Fibroblast of the conjunctiva (primary cell): ENCODE measurements at regions not wholly inside any gene's neighbourhood (a gene's known extent, or its start where the extent isn't known, plus 50 kb on each side); places are given as distances from the start of the nearest gene placed in this dataset.

Experiments
- DNase-seq: peaks from one replicate; pipeline ENCODE4 v3.0.0-alpha.2; 2010; ENCODE audit warnings: low read depth

DNA sequence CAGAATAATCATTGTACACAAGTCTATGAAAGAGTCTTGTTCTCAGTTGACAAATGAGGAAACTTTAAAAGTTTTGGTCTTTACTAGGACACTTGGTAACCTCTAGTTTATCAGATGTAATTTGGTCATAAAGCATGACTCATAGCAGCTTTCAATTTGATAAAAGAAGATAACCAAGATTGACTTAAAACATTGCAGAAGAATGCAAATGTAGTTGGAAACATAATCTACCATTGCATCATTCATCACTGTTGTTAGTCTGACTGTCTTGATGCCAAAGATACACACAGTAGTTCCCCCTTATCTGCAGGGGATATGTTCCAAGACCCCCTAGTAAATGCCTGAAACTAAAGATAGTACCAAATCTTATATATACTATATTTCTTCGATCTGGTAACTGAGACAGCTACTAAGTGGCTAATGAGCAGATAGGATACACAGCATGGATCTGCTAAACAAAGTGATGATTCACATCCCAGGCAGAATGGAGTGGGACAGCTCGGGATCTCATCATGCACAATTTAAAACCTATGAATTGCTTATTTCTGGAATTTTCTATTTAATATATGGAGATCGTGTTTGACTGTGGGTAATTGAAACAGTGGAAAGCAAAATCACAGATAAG, 131.4 kb upstream of the CCDC68 start:
- DNase-seq, result no peak

DNA sequence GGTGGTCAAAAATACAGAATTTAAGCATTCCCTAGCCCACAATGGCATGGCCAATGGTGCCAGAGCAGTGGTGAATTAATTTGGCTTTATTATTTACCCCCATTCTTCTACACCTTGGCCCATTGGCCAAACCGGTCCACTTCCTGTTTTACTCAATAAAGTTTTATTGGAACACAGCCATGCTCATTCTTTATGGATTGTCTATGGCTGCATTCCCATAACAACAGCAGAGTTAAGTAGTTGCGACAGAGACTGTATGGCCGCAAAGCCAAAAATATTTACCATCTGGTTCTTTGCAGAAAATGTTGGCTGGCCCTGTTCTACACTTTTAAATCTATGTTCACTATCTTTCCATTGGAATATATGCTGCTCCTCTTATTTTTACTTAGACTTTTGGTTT, 130.3 kb upstream of the CCDC68 start:
- DNase-seq, result no peak

- no peak for DNase-seq
Observed at GRCh38 chr18:55088561-55088960, 129.3 kb upstream of the CCDC68 start.

GRCh38 chr18:55088000-55088401, 128.7 kb upstream of the CCDC68 start:
- no peak for DNase-seq

DNA sequence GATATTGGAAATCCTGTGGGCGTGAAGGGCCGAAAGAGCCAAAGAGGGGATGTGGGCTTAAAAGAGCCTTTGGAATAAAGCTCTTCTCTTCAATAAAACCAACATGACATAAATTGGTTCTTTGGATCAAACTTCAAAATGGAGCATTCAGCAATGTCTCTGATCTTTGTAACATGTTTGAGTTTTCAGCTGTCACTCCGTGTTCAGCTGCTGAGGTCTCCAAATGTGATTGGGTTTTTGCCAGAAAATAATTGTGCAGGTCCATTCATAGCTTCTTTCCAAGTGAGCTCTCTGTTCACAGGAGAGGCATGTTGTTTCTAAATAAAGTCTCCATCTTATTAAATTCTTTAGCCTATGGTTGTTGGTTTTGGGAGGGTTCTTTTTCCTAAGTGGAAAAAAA, 127.6 kb upstream of the CCDC68 start:
- no peak for DNase-seq

- no peak for DNase-seq
Observed at GRCh38 chr18:55085557-55086285, 126.5 kb upstream of the CCDC68 start.

GRCh38 chr18:55084550-55084949, 125.3 kb upstream of the CCDC68 start:
- DNase-seq, result no peak

DNA sequence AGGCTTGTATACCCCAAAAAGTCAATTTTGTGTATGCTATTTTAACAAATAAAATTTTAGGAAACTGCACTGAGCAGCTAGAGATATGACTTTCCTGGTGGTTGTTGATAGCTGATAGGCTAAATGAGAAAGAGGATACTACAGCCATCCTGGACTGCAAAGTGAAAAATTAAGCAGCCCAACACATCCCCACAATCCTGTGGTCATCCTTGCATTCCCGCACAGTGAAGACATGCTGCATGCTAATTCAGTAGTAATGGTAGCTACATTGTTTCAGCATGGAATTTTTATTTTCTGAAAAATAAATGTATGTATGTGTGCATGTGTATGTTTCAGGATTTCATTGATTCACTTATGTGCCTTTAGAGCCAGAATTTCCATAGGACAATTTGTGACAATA, 124.2 kb upstream of the CCDC68 start:
- DNase-seq, result no peak

- no peak for DNase-seq
Observed at GRCh38 chr18:55079481-55080355, 120.5 kb upstream of the CCDC68 start.

DNA sequence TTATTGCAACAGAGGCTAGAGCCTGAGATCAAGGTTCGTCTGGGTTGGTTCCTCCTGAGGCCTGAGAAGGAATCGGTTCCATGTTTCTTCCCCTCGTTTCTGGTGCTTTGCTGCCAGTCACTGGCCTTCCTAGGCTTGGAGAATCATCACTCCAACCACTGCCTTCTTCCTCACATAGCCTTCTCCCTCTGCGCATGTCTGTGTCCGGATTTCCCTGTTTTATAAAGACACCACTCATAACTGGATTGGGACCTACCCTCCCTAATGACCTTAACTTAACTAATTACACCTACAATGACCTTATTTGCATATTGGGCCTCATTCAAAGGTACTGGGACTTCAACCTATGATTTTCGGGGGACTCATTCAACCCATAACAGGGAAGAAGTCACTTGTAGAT, 119.8 kb upstream of the CCDC68 start:
- DNase-seq, result no peak

GRCh38 chr18:55078303-55078932, 119.2 kb upstream of the CCDC68 start:
- no peak for DNase-seq

- DNase-seq, result no peak
Observed at GRCh38 chr18:55076643-55077218, 117.5 kb upstream of the CCDC68 start.

DNA sequence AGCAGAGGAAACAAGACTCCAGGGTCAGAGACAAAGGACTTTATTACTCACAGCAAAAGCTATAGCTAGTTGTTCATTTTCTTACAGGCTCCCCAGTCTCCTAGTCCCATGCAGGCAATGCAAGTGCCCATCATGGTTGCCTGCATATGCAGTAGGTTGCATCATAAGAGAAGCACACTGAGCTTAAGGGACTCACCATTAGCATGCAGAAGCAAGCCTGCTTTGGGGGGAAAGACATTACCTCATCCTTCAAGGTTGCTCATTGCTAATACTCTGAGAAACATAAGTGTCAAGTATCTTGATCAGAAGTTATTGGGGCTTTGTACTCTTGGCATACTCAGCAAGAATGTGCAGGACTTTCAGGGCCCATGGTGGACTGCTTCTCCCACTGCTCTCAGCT, 114.6 kb upstream of the CCDC68 start:
- no peak for DNase-seq

GRCh38 chr18:55073116-55073515, 113.9 kb upstream of the CCDC68 start:
- no peak for DNase-seq

DNA sequence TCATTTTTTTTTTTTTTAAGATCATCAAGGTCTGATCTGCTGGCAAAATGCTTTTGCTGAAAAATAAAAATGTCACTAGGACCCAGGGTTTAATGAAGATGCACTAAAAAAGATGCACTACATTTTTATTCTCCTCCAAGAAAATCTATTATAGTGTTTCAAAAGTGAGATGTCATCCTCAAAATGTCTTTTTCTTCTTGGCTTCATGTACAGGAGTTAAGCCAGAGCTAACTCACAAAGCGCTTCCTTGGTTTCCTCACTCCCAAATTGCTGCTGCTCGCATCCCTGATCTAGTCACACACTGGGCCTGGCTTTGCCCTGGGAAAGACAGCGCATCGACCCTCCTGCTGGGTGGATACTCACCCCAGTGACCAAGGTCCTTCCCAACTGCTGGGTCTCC, 113.4 kb upstream of the CCDC68 start:
- DNase-seq, result no peak

GRCh38 chr18:55072181-55072580, 112.9 kb upstream of the CCDC68 start:
- DNase-seq, result no peak

DNA sequence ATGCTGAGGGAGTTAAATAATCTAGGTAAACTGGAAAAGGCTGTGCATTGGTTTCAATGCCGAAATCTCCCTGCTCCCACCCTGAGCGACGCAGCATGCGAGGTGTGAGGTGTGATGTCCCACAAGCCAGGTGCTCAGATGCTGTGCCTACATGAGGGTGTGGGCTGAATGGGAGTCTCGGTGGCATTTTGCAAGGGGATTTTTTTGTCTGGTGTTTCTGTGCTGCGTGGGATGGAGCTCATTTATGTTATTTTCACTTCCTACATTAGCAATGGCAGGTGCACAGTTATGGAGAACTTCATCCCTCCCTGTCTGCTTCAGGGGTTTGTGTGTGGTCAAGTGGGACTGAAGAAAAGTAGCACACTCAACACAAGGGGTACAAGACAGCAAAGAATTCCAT, 110.2 kb upstream of the CCDC68 start:
- DNase-seq, result no peak

- DNase-seq, result no peak
Observed at GRCh38 chr18:55064760-55065159, 105.5 kb upstream of the CCDC68 start.

DNA sequence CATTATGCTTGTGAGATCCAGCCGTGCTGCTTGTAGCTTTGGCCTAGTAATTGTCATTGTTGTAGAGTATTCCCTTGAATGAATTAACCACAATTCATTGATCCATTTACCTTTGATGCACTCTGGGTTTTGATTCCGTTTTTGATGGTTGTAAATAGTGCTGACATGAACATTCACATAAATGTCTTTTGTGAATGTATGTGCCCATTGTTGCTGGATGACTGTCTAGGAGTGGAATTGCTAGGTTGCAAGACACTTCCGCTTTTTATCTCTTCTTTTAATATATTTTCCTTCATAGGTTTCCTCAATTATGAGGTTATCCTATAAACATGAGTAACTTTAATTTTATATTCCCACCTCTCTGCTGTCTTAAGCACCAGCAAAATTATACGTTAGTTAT, 104.8 kb upstream of the CCDC68 start:
- DNase-seq, result no peak

GRCh38 chr18:55054021-55054990, 95.0 kb upstream of the CCDC68 start:
- DNase-seq, result no peak

GRCh38 chr18:55048892-55049291, 89.6 kb upstream of the CCDC68 start:
- no peak for DNase-seq
